Heart right ventricle (tissue), 16 donors: ENCODE measurements at regions not wholly inside any gene's neighbourhood (a gene's known extent, or its start where the extent isn't known, plus 50 kb on each side); places are given as distances from the start of the nearest gene placed in this dataset.

ENCODE experiments used
- ATAC-seq, 8 donors: fragments of 200-7000 bp; cut with Tn5 transposase; one replicate each; pipeline ENCODE4 v1.9.1; 2020; ENCODE audit warnings: mild to moderate bottlenecking in 8 of 8, moderate library complexity in 8 of 8, moderate number of reproducible peaks in 1 of 8
- DNase-seq, 2 donors: peaks; one replicate each; pipeline ENCODE4 v3.0.0-alpha.2; 2020
- H3K27ac ChIP-seq, 10 donors: fragments of 200-600 bp; sonication (generic) in 2 of 10; one replicate each; pipeline versions ENCODE4 v1.5.0 to v1.8.0; 2020 to 2022; ENCODE audit warnings: mild to moderate bottlenecking in 3 of 10
- H3K27me3 ChIP-seq, 7 donors: fragments of 200-600 bp; one replicate each; pipeline ENCODE4 v1.8.0; 2021 to 2022; ENCODE audit warnings: mild to moderate bottlenecking in 2 of 7
- H3K36me3 ChIP-seq, 9 donors: fragments of 200-600 bp; sonication (generic) in 1 of 9; one replicate each; pipeline versions ENCODE4 v1.5.0 to v1.8.0; 2020 to 2022; ENCODE audit warnings: mild to moderate bottlenecking in 2 of 9
- H3K4me1 ChIP-seq, 9 donors: fragments of 200-600 bp; sonication (generic) in 1 of 9; one replicate each; pipeline versions ENCODE4 v1.5.0 to v1.8.0; 2020 to 2022; ENCODE audit warnings: mild to moderate bottlenecking in 4 of 9
- H3K4me3 ChIP-seq, 10 donors: fragments of 200-600 bp; sonication (generic) in 2 of 10; one replicate each; pipeline versions ENCODE4 v1.5.0 to v1.8.0; 2020 to 2022; ENCODE audit warnings: mild to moderate bottlenecking in 7 of 10, moderate library complexity in 2 of 10
- H3K9me3 ChIP-seq, 11 donors: fragments of 200-600 bp in 10 of 11; sonication (generic) in 2 of 11; one replicate each; pipeline versions ENCODE4 v1.5.0 to v1.8.0; 2013 to 2022; ENCODE audit warnings: mild to moderate bottlenecking in 2 of 11, control low read depth in 1 of 11, moderate library complexity in 1 of 11
- WGBS, 2 donors: extraction: QIAGEN DNeasy Blood & Tissue Kit; methylation state at CpG; one replicate each; pipeline ENCODE4 v1.1.7; 2013; ENCODE audit warnings: inconsistent platforms in 1 of 2; 5-methylcytosine and 5-hydroxymethylcytosine counted together
- intact Hi-C, 10 donors: fragments of 100-400 bp; cut with DNase I; formaldehyde crosslinking; loops; one replicate each; pipeline versions ENCODE4 v1.11.1 to v1.14.2; 2022
- TF ChIP-seq, protein P1 (sequence below), 9 donors: fragments of 200-600 bp; sonication (generic) in 2 of 9; IDR thresholded peaks; one replicate each; pipeline versions ENCODE4 v1.5.0 to v1.8.0; 2021 to 2022; ENCODE audit warnings: antibody characterized with exemption in 9 of 9, mild to moderate bottlenecking in 5 of 9, moderate library complexity in 1 of 9
- donor health status: Arrhythmogenic right ventricular cardiomyopathy.
- donor health status: ischemic (EF 13 %, LVEDD 7.1; RV severe dilation, severe dysfunction).
- donor health status: healthy with polysubstance abuse.
- donor health status: DM: no; HTN: yes; CAD: no.
- donor health status: DM: no; HTN: no; CAD: no.
- donor health status: ischemic (EF 25% LVEDD 6.9; RV normal size, moderate dysfunction).
- donor health status: ischemic (EF 25% LVEDD 5.7; RV mildly dilated, moderate dysfunction).
- donor health status: healthy.
- donor health status: DM: yes; HTN: yes; CAD: no.
- donor health status: Ischemic cardiomyopathy.
- donor health status: ischemic (EF 35%, LVEDD 5.7; RV mildly dilated, moderate dysfunction).
- donor health status: nonischemic (EF 11% LVEDD 7.7; RV severe dilation, severe dysfunction).
- donor health status: DM: yes; HTN: yes; CAD: no.
- donor health status: PGD.
- donor health status: ischemic (EF 29% LVEDD 5.4; RV normal size, mild dysfunction).
- donor health status: nonischemic (EF 23%, LVEDD 6.1; RV moderate dilation, normal function).

DNA sequence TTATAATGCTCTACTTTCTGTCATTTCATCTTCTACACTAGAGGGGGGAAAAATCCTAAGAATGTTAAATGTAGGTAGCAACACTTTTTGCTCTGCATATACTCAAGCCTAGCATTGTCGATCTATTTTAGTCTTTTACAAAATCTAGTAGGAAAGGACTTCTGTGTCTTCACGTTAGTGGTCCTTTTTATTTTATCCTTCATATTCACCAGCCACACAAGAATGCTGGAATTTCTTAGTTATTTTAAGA lies 253.0 kb upstream of the FLRT2 start:
- WGBS, 2 donors, result 65 to 70% methylated on average over 2 of the region's 2 CpGs
- DNase-seq (no peak), ATAC-seq (no peak)
- intact Hi-C loops, result no loop called here
- H3K36me3 ChIP-seq, result no peaks in the 10 kb centered on the region
- peaks cover 0 to 4% (median 0%) of the 10 kb centered on the region in 9 donors for H3K4me1 ChIP-seq
- H3K27me3 ChIP-seq, result no peaks in the 10 kb centered on the region
- no peak overlapping the region for H3K4me3 ChIP-seq
- no peak overlapping the region for H3K27ac ChIP-seq
- no peaks in the 10 kb centered on the region for H3K9me3 ChIP-seq
- TF ChIP-seq, protein P1, sequence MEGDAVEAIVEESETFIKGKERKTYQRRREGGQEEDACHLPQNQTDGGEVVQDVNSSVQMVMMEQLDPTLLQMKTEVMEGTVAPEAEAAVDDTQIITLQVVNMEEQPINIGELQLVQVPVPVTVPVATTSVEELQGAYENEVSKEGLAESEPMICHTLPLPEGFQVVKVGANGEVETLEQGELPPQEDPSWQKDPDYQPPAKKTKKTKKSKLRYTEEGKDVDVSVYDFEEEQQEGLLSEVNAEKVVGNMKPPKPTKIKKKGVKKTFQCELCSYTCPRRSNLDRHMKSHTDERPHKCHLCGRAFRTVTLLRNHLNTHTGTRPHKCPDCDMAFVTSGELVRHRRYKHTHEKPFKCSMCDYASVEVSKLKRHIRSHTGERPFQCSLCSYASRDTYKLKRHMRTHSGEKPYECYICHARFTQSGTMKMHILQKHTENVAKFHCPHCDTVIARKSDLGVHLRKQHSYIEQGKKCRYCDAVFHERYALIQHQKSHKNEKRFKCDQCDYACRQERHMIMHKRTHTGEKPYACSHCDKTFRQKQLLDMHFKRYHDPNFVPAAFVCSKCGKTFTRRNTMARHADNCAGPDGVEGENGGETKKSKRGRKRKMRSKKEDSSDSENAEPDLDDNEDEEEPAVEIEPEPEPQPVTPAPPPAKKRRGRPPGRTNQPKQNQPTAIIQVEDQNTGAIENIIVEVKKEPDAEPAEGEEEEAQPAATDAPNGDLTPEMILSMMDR (IDR thresholded peaks at IDR 0.05), result no peak

DNA sequence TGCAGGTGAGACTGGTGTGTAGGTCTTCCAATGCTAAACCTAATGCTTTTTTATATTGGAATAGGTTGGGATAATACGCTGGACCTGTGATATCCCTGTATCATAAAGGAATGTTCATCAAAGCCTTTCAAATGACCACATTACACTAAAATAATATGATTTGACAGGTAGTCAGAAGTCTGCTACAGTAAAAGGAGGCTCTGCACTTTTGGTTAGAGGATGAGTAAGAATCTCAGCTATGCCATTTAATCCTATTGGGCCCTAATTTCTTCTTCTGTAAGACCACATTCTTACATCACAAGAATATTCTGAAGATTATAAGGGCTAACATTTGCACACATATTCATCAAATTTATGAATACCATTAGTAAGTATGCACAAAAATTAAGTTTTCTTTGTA lies 250.5 kb upstream of the FLRT2 start:
- Histone ChIP-seq H3K27me3 (no peaks in the 10 kb centered on the region), H3K27ac (no peak overlapping the region), H3K4me3 (no peak overlapping the region), H3K4me1 (no peaks in the 10 kb centered on the region), H3K36me3 (no peaks in the 10 kb centered on the region), H3K9me3 (no peaks in the 10 kb centered on the region)
- DNase-seq (no peak), ATAC-seq (no peak)
- intact Hi-C loops, result no loop called here
- TF ChIP-seq, protein P1 (IDR thresholded peaks at IDR 0.05), result no peak
- 100% methylated on average over 1 of the region's 1 CpG for WGBS, 2 donors

DNA sequence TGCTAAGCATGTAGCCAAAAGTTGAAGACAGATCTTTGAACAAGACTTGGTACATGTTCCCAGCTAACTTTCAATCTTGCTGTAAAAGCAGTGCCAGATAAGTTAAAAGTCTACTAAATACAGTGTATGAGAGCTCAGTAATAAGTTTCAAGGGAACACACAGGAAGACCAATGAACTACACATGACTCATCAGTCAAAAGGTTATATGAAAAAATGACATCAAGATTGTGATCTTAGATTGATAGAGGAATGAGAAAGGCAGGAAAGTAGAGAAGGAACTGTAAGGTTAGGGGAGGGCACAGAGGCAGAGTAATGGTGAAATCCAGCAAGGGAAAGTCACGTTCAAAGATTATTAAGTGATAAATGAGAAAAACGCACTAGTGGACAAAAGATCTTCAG lies 249.9 kb upstream of the FLRT2 start:
- WGBS, 2 donors, result 84 to 96% methylated on average over 2 of the region's 2 CpGs
- TF ChIP-seq, protein P1 (IDR thresholded peaks at IDR 0.05), result no peak
- ATAC-seq (no peak), DNase-seq (no peak)
- Histone ChIP-seq H3K4me1 (no peaks in the 10 kb centered on the region), H3K27me3 (no peaks in the 10 kb centered on the region), H3K4me3 (no peak overlapping the region), H3K9me3 (no peaks in the 10 kb centered on the region), H3K27ac (no peak overlapping the region), H3K36me3 (no peaks in the 10 kb centered on the region)
- intact Hi-C loops, result no loop called here

DNA sequence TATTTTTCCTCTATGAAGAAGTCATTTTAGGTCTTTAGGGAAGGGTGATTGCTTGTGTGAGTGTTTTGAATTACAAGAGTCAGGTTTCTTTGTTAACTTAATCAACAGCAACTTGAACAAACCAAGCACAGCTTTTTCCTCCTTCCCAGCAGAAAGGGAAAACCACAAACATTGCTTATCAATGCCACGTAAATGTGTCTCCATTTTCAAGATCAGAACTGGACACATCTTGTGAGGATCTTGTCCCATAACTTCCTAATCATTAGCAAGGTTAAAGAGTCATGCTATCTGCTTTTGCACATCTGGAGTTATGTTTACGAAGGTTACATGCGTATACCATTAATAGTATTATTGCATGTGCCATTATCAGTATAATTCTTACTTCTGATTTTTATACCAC lies 248.0 kb upstream of the FLRT2 start:
- Histone ChIP-seq H3K4me1 (no peaks in the 10 kb centered on the region), H3K27ac (no peak overlapping the region), H3K9me3 (no peaks in the 10 kb centered on the region), H3K27me3 (no peaks in the 10 kb centered on the region), H3K4me3 (no peak overlapping the region), H3K36me3 (no peaks in the 10 kb centered on the region)
- 79 to 89% methylated on average over 3 of the region's 3 CpGs for WGBS, 2 donors
- intact Hi-C loops, result no loop called here
- DNase-seq (no peak), ATAC-seq (no peak)
- TF ChIP-seq, protein P1 (IDR thresholded peaks at IDR 0.05), result no peak

DNA sequence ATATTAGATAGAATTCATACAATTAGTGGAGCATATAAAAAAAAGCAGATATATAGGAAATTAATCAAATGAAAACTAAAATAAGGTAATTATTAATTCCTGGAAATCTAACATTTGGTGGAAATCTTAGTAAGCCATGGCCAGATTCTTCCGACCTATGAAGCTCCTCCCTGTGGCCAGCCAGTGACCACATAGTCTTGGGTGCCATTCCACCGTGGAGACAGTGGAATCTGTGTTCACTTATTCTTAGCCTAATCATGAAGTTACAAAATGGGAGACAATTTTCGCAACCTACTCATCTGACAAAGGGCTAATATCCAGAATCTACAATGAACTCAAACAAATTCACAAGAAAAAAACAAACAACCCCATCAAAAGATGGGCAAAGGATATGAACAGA lies 241.9 kb upstream of the FLRT2 start:
- intact Hi-C loops, result no loop called here
- TF ChIP-seq, protein P1 (IDR thresholded peaks at IDR 0.05), result no peak
- ATAC-seq (no peak), DNase-seq (no peak)
- H3K4me1 ChIP-seq, result no peaks in the 10 kb centered on the region
- H3K27ac ChIP-seq, result no peak overlapping the region
- no peaks in the 10 kb centered on the region for H3K36me3 ChIP-seq
- peaks cover 0 to 4% (median 0%) of the 10 kb centered on the region in 11 donors for H3K9me3 ChIP-seq
- H3K4me3 ChIP-seq, result no peak overlapping the region
- no peaks in the 10 kb centered on the region for H3K27me3 ChIP-seq
- WGBS, 2 donors, result 97% methylated on average over 3 of the region's 3 CpGs
